ENCODE measurements at regions not wholly inside any gene's neighbourhood (a gene's known extent, or its start where the extent isn't known, plus 50 kb on each side); places are given as distances from the start of the nearest gene placed in this dataset.
A peak's percentile ranks its signal among the peaks of the same experiment; 100 is the strongest.

GRCh38 chr13:111594606-111595005 lies 274.2 kb downstream of the TEX29 start:
- Mint-ChIP-seq H3K4me1 (ENCODE audit: unreplicated experiment) (peaks cover 13% of the 10 kb centered on the region), H3K4me3 (ENCODE audit: unreplicated experiment) (no peak overlapping the region), H3K27ac (ENCODE audit: unreplicated experiment) (no peak overlapping the region), H3K27me3 (ENCODE audit: unreplicated experiment) (peaks cover 10% of the 10 kb centered on the region), H3K9me3 (ENCODE audit: unreplicated experiment) (peaks cover 6% of the 10 kb centered on the region), H3K36me3 (ENCODE audit: low read depth, unreplicated experiment) (peaks cover 8% of the 10 kb centered on the region)
- no peak for DNase-seq (ENCODE audit: low spot score)
- TF ChIP-seq, protein P1, sequence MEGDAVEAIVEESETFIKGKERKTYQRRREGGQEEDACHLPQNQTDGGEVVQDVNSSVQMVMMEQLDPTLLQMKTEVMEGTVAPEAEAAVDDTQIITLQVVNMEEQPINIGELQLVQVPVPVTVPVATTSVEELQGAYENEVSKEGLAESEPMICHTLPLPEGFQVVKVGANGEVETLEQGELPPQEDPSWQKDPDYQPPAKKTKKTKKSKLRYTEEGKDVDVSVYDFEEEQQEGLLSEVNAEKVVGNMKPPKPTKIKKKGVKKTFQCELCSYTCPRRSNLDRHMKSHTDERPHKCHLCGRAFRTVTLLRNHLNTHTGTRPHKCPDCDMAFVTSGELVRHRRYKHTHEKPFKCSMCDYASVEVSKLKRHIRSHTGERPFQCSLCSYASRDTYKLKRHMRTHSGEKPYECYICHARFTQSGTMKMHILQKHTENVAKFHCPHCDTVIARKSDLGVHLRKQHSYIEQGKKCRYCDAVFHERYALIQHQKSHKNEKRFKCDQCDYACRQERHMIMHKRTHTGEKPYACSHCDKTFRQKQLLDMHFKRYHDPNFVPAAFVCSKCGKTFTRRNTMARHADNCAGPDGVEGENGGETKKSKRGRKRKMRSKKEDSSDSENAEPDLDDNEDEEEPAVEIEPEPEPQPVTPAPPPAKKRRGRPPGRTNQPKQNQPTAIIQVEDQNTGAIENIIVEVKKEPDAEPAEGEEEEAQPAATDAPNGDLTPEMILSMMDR (IDR thresholded peaks at IDR 0.05; ENCODE audit: unreplicated experiment), result no peak

GRCh38 chr13:111595276-111595675 lies 274.8 kb downstream of the TEX29 start:
- Mint-ChIP-seq H3K27ac (ENCODE audit: unreplicated experiment) (no peak overlapping the region), H3K27me3 (ENCODE audit: unreplicated experiment) (peaks cover 8% of the 10 kb centered on the region), H3K36me3 (ENCODE audit: low read depth, unreplicated experiment) (peaks cover 5% of the 10 kb centered on the region), H3K4me3 (ENCODE audit: unreplicated experiment) (peak overlapping the region; percentile 47), H3K4me1 (ENCODE audit: unreplicated experiment) (peaks cover 13% of the 10 kb centered on the region), H3K9me3 (ENCODE audit: unreplicated experiment) (peaks cover 6% of the 10 kb centered on the region)
- TF ChIP-seq, protein P1 (IDR thresholded peaks at IDR 0.05; ENCODE audit: unreplicated experiment), result no peak
- DNase-seq (ENCODE audit: low spot score), result no peak

- Mint-ChIP-seq H3K4me3 (ENCODE audit: unreplicated experiment) (peak overlapping the region; percentile 47), H3K4me1 (ENCODE audit: unreplicated experiment) (peaks cover 13% of the 10 kb centered on the region), H3K9me3 (ENCODE audit: unreplicated experiment) (peaks cover 6% of the 10 kb centered on the region), H3K27ac (ENCODE audit: unreplicated experiment) (no peak overlapping the region), H3K36me3 (ENCODE audit: low read depth, unreplicated experiment) (peaks cover 3% of the 10 kb centered on the region), H3K27me3 (ENCODE audit: unreplicated experiment) (peaks cover 5% of the 10 kb centered on the region)
- no peak for DNase-seq (ENCODE audit: low spot score)
- TF ChIP-seq, protein P1 (IDR thresholded peaks at IDR 0.05; ENCODE audit: unreplicated experiment), result no peak
These were observed 275.3 kb downstream of the TEX29 start for GRCh38 chr13:111595791-111596190.

DNA sequence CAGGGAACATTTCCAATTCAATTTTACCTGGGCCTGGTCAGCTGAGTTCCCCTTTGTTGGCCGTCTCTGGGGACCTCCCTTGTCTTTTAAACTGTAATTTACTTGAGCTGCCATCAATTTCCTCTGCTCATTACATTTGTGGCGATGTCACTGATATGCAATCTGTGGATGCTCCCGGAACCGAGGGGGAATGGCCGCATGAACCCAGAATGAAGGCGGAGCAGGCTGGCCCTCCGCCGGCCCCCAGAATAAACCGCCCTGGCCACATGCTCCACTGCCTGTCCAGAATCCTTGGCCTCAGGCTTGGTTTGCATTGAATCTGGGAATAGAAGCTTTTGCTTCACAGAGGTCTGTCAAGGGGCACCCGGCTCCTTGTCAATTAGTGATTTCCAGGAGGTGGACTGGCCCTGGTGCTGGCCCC lies 276.8 kb downstream of the TEX29 start:
- H3K27me3 Mint-ChIP-seq (ENCODE audit: unreplicated experiment), result peaks cover 5% of the 10 kb centered on the region
- H3K4me1 Mint-ChIP-seq (ENCODE audit: unreplicated experiment), result peaks cover 13% of the 10 kb centered on the region
- DNase-seq (ENCODE audit: low spot score), result no peak
- TF ChIP-seq, protein P1 (IDR thresholded peaks at IDR 0.05; ENCODE audit: unreplicated experiment), result no peak
- no peak overlapping the region for H3K27ac Mint-ChIP-seq (ENCODE audit: unreplicated experiment)
- no peak overlapping the region for H3K4me3 Mint-ChIP-seq (ENCODE audit: unreplicated experiment)
- H3K36me3 Mint-ChIP-seq (ENCODE audit: low read depth, unreplicated experiment), result peaks cover 3% of the 10 kb centered on the region
- peaks cover 6% of the 10 kb centered on the region for H3K9me3 Mint-ChIP-seq (ENCODE audit: unreplicated experiment)

GRCh38 chr13:111597618-111598017 lies 277.2 kb downstream of the TEX29 start:
- no peak for DNase-seq (ENCODE audit: low spot score)
- peaks cover 13% of the 10 kb centered on the region for H3K4me1 Mint-ChIP-seq (ENCODE audit: unreplicated experiment)
- H3K36me3 Mint-ChIP-seq (ENCODE audit: low read depth, unreplicated experiment), result peaks cover 3% of the 10 kb centered on the region
- peaks cover 5% of the 10 kb centered on the region for H3K27me3 Mint-ChIP-seq (ENCODE audit: unreplicated experiment)
- no peak overlapping the region for H3K4me3 Mint-ChIP-seq (ENCODE audit: unreplicated experiment)
- H3K9me3 Mint-ChIP-seq (ENCODE audit: unreplicated experiment), result peaks cover 6% of the 10 kb centered on the region
- TF ChIP-seq, protein P1 (IDR thresholded peaks at IDR 0.05; ENCODE audit: unreplicated experiment), result no peak
- no peak overlapping the region for H3K27ac Mint-ChIP-seq (ENCODE audit: unreplicated experiment)
